Gastroesophageal sphincter (tissue), 4 donors: ENCODE measurements at regions not wholly inside any gene's neighbourhood (a gene's known extent, or its start where the extent isn't known, plus 50 kb on each side); places are given as distances from the start of the nearest gene placed in this dataset.
"Not testable (repeated sequence)": the region's sequence is repeated elsewhere in the genome, so short reads cannot be mapped to it uniquely, and the experiment has no call there.

Experiments used
- ATAC-seq: fragments of 150-250 bp; one replicate; pipeline ENCODE4 v1.9.1; 2016; ENCODE audit warnings: mild to moderate bottlenecking, moderate library complexity
- H3K27ac ChIP-seq, 4 donors: fragments of 200-600 bp; sonication (generic) in 3 of 4; 1 replicate in 3 of 4; 2 replicates in 1 of 4; pipeline ENCODE4 v1.5.1; 2016 to 2019
- H3K27me3 ChIP-seq: fragments of 200-600 bp; sonication (generic); one replicate; pipeline ENCODE4 v1.5.1; 2019
- H3K36me3 ChIP-seq, 2 donors: fragments of 200-600 bp; sonication (generic); one replicate each; pipeline ENCODE4 v1.5.1; 2019; ENCODE audit warnings: control low read depth in 1 of 2
- H3K4me1 ChIP-seq, 3 donors: fragments of 200-600 bp; sonication (generic); 1 replicate in 2 of 3; 2 replicates in 1 of 3; pipeline ENCODE4 v1.5.1; 2016 to 2019; ENCODE audit warnings: control low read depth in 2 of 3
- H3K4me3 ChIP-seq, 2 donors: fragments of 200-600 bp; sonication (generic); one replicate each; pipeline ENCODE4 v1.5.1; 2019; ENCODE audit warnings: mild to moderate bottlenecking in 1 of 2, moderate library complexity in 1 of 2
- H3K9me3 ChIP-seq, 3 donors: fragments of 200-600 bp; sonication (generic); one replicate each; pipeline ENCODE4 v1.5.1; 2017 to 2019; ENCODE audit warnings: control low read depth in 2 of 3
- CTCF ChIP-seq, 4 experiments: fragments of 200-600 bp in 2 of 4; fragments of 450-650 bp in 2 of 4; sonication (generic) in 1 of 4; IDR thresholded peaks; one replicate each; pipeline ENCODE4 v1.5.1; 2017 to 2019; ENCODE audit warnings: antibody characterized with exemption in 4 of 4, mild to moderate bottlenecking in 2 of 4, moderate library complexity in 2 of 4
- EP300 ChIP-seq: sonication (generic); formaldehyde crosslinking; IDR thresholded peaks from one replicate; pipeline ENCODE4 v1.6.1; 2017; ENCODE audit warnings: antibody characterized with exemption, mild to moderate bottlenecking
- POLR2A ChIP-seq, 2 donors: fragments of 450-650 bp; IDR thresholded peaks; one replicate each; pipeline ENCODE4 v1.6.1; 2017; ENCODE audit warnings: antibody characterized with exemption in 2 of 2, mild to moderate bottlenecking in 2 of 2, moderate library complexity in 1 of 2
- POLR2AphosphoS5 ChIP-seq: sonication (generic); formaldehyde crosslinking; IDR thresholded peaks from one replicate; pipeline ENCODE4 v1.6.1; 2017; ENCODE audit warnings: antibody characterized with exemption
- WGBS, 2 donors: methylation state at CpG; one replicate each; pipeline ENCODE4 v1.1.5; 2018; ENCODE audit warnings: low coverage in 1 of 2; 5-methylcytosine and 5-hydroxymethylcytosine counted together

GRCh38 chr4:148914734-148915133 lies 472.5 kb upstream of the NR3C2 start:
- Histone ChIP-seq H3K27me3 (no peaks in the 10 kb centered on the region), H3K36me3 (no peaks in the 10 kb centered on the region)
- WGBS, 2 donors: 86% methylated on average over 2 of the region's 2 CpGs; no CpG with 5 or more reads in 1 of the 2 donors

GRCh38 chr4:148914301-148914700 lies 472.1 kb upstream of the NR3C2 start:
- Histone ChIP-seq H3K4me3 (no peak overlapping the region), H3K27ac (no peak overlapping the region), H3K27me3 (no peaks in the 10 kb centered on the region), H3K4me1 (no peaks in the 10 kb centered on the region), H3K36me3 (no peaks in the 10 kb centered on the region), H3K9me3 (no peaks in the 10 kb centered on the region)
- no peak for TF ChIP-seq POLR2AphosphoS5
- TF ChIP-seq CTCF (IDR thresholded peaks at IDR 0.05): no peak
- 74 to 90% methylated on average over 4 of the region's 10 CpGs for WGBS, 2 donors
- ATAC-seq: no peak

More at GRCh38 chr4:148914734-148915133, 472.5 kb upstream of the NR3C2 start:
- no peak for ATAC-seq
- H3K27ac ChIP-seq: no peak overlapping the region
- no peaks in the 10 kb centered on the region for H3K9me3 ChIP-seq
- TF ChIP-seq CTCF (IDR thresholded peaks at IDR 0.05) (no peak), POLR2AphosphoS5 (no peak), EP300 (no peak), POLR2A (IDR thresholded peaks at IDR 0.05) (no peak)
- no peaks in the 10 kb centered on the region for H3K4me1 ChIP-seq
- H3K4me3 ChIP-seq: no peak overlapping the region

- H3K9me3 ChIP-seq: peaks cover 0 to 7% (median 0%) of the 10 kb centered on the region in 3 donors
- ATAC-seq: no peak
- H3K27ac ChIP-seq: no peak overlapping the region
- H3K27me3 ChIP-seq: no peaks in the 10 kb centered on the region
- no peak overlapping the region for H3K4me3 ChIP-seq
- H3K36me3 ChIP-seq: no peaks in the 10 kb centered on the region
- H3K4me1 ChIP-seq: no peaks in the 10 kb centered on the region
- no peak for TF ChIP-seq CTCF (IDR thresholded peaks at IDR 0.05)
Observed at GRCh38 chr4:148903388-148903787, 461.2 kb upstream of the NR3C2 start.

GRCh38 chr4:148901075-148901705 lies 459.0 kb upstream of the NR3C2 start:
- no peak for TF ChIP-seq POLR2AphosphoS5
- no peak for TF ChIP-seq EP300
- TF ChIP-seq CTCF (IDR thresholded peaks at IDR 0.05): no peak
- no peak for TF ChIP-seq POLR2A (IDR thresholded peaks at IDR 0.05)
- ATAC-seq: no peak
- 60 to 74% methylated on average over 2 to 3 of the region's 3 CpGs for WGBS, 2 donors

GRCh38 chr4:148898139-148898538 lies 455.9 kb upstream of the NR3C2 start:
- H3K4me3 ChIP-seq, H3K36me3 ChIP-seq, H3K27ac ChIP-seq, H3K4me1 ChIP-seq, H3K27me3 ChIP-seq, ATAC-seq: not testable (repeated sequence)
- H3K9me3 ChIP-seq: peaks cover 0 to 19% (median 0%) of the 10 kb centered on the region in 3 donors

More at GRCh38 chr4:148901075-148901705, 459.0 kb upstream of the NR3C2 start:
- H3K27me3 ChIP-seq: no peaks in the 10 kb centered on the region
- no peak overlapping the region for H3K4me3 ChIP-seq
- no peaks in the 10 kb centered on the region for H3K36me3 ChIP-seq
- H3K4me1 ChIP-seq: no peaks in the 10 kb centered on the region
- H3K9me3 ChIP-seq: peaks cover 0 to 19% (median 0%) of the 10 kb centered on the region in 3 donors
- no peak overlapping the region for H3K27ac ChIP-seq
